AG04449 (cell line): ENCODE measurements at regions not wholly inside any gene's neighbourhood (a gene's known extent, or its start where the extent isn't known, plus 50 kb on each side); places are given as distances from the start of the nearest gene placed in this dataset.

Experiments
- CTCF ChIA-PET: fragments of 350-600 bp; formaldehyde crosslinking; extraction: SDS; loops from one replicate; lab custom pipeline; 2021; ENCODE audit warnings: antibody characterized with exemption; lab: Yijun Ruan, JAX
- POLR2A ChIA-PET: fragments of 400-600, 350-600 bp; formaldehyde crosslinking; extraction: SDS; loops from one replicate; lab custom pipeline; 2020; ENCODE audit warnings: antibody characterized with exemption, inconsistent platforms; lab: Yijun Ruan, JAX
- DNase-seq: peaks from one replicate; pipeline ENCODE4 v3.0.0-alpha.2; 2010; ENCODE audit warnings: low read depth, low spot score
- H3K4me3 ChIP-seq: 2 replicates; pipeline ENCODE4 v1.5.1; 2011; ENCODE audit warnings: low read depth, mild to moderate bottlenecking, control low read depth, low read length
- TF ChIP-seq, protein P1 (sequence below): IDR thresholded peaks from one replicate; pipeline ENCODE4 v1.5.1; 2011; ENCODE audit warnings: mild to moderate bottlenecking, moderate library complexity, low read length, control low read depth, inconsistent platforms; ENCODE audit not compliant: insufficient read depth; ENCODE audit errors: missing control alignments

DNA sequence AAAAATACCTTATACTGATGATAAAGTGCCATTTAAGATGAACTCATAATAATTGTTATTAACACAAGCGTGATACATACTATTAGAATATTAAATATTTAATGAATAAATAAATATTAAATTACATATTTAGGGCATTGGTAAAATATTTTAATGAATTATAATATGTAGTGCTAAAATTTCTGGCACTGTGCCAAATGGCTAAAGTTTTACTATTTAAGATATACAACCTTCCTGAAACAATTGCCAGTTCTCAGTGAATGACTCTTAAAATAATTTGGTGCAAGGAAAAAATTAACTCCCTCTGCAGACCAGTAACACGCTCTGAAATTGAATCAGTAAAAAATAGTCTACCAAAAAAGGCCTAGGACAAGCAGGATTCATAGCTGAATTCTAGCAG lies 428.9 kb upstream of the ATXN7L3B start:
- CTCF ChIA-PET: no interaction called here
- TF ChIP-seq, protein P1, sequence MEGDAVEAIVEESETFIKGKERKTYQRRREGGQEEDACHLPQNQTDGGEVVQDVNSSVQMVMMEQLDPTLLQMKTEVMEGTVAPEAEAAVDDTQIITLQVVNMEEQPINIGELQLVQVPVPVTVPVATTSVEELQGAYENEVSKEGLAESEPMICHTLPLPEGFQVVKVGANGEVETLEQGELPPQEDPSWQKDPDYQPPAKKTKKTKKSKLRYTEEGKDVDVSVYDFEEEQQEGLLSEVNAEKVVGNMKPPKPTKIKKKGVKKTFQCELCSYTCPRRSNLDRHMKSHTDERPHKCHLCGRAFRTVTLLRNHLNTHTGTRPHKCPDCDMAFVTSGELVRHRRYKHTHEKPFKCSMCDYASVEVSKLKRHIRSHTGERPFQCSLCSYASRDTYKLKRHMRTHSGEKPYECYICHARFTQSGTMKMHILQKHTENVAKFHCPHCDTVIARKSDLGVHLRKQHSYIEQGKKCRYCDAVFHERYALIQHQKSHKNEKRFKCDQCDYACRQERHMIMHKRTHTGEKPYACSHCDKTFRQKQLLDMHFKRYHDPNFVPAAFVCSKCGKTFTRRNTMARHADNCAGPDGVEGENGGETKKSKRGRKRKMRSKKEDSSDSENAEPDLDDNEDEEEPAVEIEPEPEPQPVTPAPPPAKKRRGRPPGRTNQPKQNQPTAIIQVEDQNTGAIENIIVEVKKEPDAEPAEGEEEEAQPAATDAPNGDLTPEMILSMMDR: no peak
- H3K4me3 ChIP-seq: no peak overlapping the region
- POLR2A ChIA-PET: no interaction called here
- DNase-seq: no peak

DNA sequence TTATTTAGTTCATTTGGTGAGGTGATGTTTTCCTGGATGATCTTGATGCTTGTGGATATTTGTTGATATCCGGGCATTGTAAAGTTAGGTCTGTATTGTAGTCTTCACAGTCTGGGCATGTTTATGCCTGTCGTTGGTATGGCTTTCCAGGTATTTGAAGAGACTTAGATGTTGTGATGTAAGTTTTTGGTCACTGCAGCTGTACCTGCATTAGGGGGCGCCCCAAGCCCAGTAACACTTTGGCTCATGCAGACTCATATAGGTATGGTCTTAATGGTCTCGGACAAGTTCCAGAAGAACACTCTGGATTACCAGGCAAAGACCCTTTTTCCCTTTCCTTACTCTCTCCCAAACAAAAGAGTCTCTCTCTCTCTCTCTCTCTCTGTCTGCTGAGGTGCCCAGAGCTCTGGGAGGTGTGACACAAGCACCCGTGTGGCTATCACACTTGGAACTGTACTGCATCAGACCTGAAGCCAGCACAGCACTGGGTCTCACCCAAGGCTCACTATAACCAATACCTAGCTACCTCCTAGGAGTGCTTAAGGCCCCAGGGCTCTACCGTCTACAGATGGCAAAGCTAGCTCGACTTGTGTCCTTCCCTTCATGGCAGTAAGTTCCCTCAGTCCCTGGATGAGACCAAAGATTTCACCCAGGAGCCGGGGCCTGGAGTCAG lies 425.8 kb upstream of the ATXN7L3B start:
- ChIA-PET POLR2A (no interaction called here), CTCF (no interaction called here)
- TF ChIP-seq, protein P1: no peak
- DNase-seq: no peak
- no peak overlapping the region for H3K4me3 ChIP-seq

DNA sequence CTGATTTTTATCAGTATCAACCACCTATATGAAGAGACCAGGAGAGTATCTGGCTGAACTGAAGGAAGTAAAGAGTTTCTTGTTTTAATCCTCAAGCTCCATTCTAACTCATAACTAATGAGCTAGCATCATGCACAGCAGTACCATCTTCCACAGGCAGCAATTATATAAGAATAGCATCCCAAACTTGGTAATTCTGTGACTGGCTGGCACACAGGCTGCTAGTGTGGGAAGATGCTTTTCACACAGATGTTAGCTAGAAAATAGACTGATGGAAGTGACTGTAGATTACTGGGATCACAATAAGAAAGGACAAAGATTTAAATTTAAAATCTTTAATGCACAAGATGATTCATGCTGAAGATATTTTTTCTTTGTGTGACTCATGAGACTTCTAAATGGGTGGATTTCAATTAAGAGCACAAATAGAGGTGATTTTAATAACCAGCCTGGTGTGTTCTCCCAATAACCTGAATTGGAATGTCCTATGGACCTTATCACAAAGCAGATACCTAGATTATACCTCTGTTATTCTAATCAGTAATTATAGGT lies 417.7 kb upstream of the ATXN7L3B start:
- H3K4me3 ChIP-seq: no peak overlapping the region
- CTCF ChIA-PET: no interaction called here
- DNase-seq: no peak
- TF ChIP-seq, protein P1: no peak
- POLR2A ChIA-PET: no interaction called here

DNA sequence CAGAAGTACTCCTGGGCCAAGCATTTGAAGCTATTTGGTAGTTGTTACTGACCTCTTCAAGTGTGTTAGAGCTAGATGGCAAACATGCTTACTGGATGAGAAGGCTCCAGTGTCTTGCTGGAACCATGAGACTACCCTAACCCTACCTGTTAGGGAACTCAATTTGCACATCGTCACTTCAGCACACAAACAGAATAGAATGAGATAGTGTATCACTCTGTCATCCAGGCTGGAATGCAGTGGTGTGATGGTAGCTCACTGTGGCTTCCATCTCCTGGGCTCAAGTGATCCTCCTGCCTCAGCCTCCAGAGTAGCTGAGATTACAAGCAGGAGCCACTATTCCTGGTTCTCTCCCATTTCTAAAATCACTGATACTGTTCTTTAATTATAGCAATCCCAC lies 417.0 kb upstream of the ATXN7L3B start:
- ChIA-PET POLR2A (no interaction called here), CTCF (no interaction called here)
- no peak overlapping the region for H3K4me3 ChIP-seq
- TF ChIP-seq, protein P1: no peak
- no peak for DNase-seq

DNA sequence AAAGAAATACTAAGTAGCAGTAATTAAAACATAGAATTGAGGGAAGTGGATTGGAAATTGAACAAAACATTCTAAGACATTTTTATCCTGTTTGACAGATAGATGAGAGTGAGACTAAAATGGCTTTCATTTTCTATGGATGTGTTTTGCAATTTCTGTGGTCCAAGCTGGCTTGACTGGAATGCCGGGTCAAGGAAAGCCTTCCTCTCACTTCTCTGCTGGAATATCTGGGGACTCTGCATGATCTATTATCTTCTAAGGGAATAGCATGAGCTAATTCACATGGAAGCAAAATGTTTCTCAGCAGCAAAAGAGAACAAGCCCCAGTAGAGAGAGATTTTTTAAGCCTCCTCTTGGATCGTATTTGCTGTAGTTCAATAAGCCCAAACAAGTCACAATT lies 407.9 kb upstream of the ATXN7L3B start:
- POLR2A ChIA-PET: no interaction called here

DNA sequence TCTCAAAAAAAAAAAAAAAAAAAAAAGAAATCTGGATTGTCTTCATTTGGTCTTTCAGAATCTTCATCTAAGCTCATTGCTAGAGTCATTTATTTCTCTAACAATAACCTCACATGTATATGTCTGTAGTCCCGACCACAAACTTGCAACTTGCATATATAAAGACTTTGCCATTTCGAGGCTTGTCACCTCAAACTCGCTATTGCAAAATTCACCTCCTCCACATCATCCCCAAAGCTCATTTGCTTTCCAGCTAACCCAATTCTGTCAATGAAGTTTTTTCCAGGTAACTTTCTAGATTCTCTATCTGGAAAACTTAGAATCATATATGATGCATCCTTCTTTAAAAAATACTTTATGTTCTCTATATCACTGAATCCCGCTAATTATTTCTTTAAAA lies 393.2 kb upstream of the ATXN7L3B start:
- CTCF ChIA-PET: no interaction called here
- no peak overlapping the region for H3K4me3 ChIP-seq
- POLR2A ChIA-PET: no interaction called here
- DNase-seq: no peak
- TF ChIP-seq, protein P1: no peak

More for the DNA sequence above, 407.9 kb upstream of the ATXN7L3B start:
- no peak for DNase-seq
- TF ChIP-seq, protein P1: no peak
- CTCF ChIA-PET: no interaction called here
- H3K4me3 ChIP-seq: no peak overlapping the region
